Esophagus muscularis mucosa (tissue), 4 donors: ENCODE measurements at regions not wholly inside any gene's neighbourhood (a gene's known extent, or its start where the extent isn't known, plus 50 kb on each side); places are given as distances from the start of the nearest gene placed in this dataset.

ENCODE experiments used
- DNase-seq: peaks from one replicate; pipeline ENCODE4 v3.0.0-alpha.2; 2017; ENCODE audit errors: extremely low spot score
- H3K27ac ChIP-seq, 4 donors: fragments of 200-600 bp; sonication (generic); replicated peaks in 1 of 4; 1 replicate in 3 of 4; 2 replicates in 1 of 4; pipeline ENCODE4 v1.5.1; 2016 to 2019; ENCODE audit warnings: mild to moderate bottlenecking in 1 of 4
- H3K27me3 ChIP-seq, 4 donors: fragments of 200-600 bp; sonication (generic); one replicate each; pipeline versions ENCODE4 v1.5.1 to v1.6.0; 2016 to 2019
- H3K36me3 ChIP-seq, 4 donors: fragments of 200-600 bp; sonication (generic); one replicate each; pipeline ENCODE4 v1.5.1; 2016 to 2019
- H3K4me1 ChIP-seq, 4 donors: fragments of 200-600 bp; sonication (generic); one replicate each; pipeline ENCODE4 v1.5.1; 2016 to 2019
- H3K4me3 ChIP-seq, 4 donors: fragments of 200-600 bp; sonication (generic); 1 replicate in 2 of 4; 2 replicates in 2 of 4; pipeline ENCODE4 v1.5.1; 2016 to 2019; ENCODE audit warnings: mild to moderate bottlenecking in 4 of 4, moderate library complexity in 1 of 4
- H3K9me3 ChIP-seq, 4 donors: fragments of 200-600 bp; sonication (generic); 1 replicate in 3 of 4; 2 replicates in 1 of 4; pipeline ENCODE4 v1.5.1; 2016 to 2019
- EP300 ChIP-seq: sonication (generic); formaldehyde crosslinking; IDR thresholded peaks from one replicate; pipeline ENCODE4 v1.6.1; 2017; ENCODE audit warnings: antibody characterized with exemption
- POLR2A ChIP-seq: fragments of 450-650 bp; IDR thresholded peaks from one replicate; pipeline ENCODE4 v1.6.1; 2017; ENCODE audit warnings: antibody characterized with exemption, moderate library complexity, mild to moderate bottlenecking, low read depth
- POLR2AphosphoS5 ChIP-seq, 2 donors: sonication (generic); formaldehyde crosslinking; IDR thresholded peaks; one replicate each; pipeline ENCODE4 v1.6.1; 2017; ENCODE audit warnings: antibody characterized with exemption in 2 of 2
- WGBS: methylation state at CpG from one replicate; pipeline ENCODE4 v1.1.5; 2018; 5-methylcytosine and 5-hydroxymethylcytosine counted together
- intact Hi-C: fragments of 100-400 bp; cut with DNase I; formaldehyde crosslinking; loops from one replicate; pipeline ENCODE4 v1.15.1; 2023
- TF ChIP-seq, protein P1 (sequence below), 3 experiments: fragments of 200-600 bp in 2 of 3; fragments of 450-650 bp in 1 of 3; sonication (generic) in 2 of 3; IDR thresholded peaks; one replicate each; pipeline ENCODE4 v1.5.1; 2017 to 2019; ENCODE audit warnings: antibody characterized with exemption in 3 of 3, mild to moderate bottlenecking in 2 of 3, moderate library complexity in 1 of 3

DNA sequence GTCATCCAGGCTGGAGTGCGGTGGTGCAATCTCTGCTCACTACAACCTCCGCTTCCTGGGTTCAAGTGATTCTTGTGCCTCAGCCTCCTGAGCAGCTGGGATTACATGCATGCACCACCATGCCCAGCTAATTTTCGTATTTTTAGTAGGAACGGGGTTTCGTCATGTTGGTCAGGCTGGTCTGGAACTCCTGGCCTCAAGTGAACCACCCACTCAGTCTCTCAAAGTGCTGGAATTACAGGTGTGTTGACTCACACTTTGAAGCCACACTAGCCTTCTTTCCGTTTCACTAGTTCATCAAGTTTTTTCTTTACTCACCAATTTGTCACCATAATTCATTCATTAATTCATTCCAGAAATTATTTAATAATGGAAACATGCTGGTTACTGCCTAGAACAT is 298.4 kb upstream of the MTNR1B start:
- Histone ChIP-seq H3K36me3 (no peaks in the 10 kb centered on the region), H3K9me3 (no peaks in the 10 kb centered on the region), H3K27ac (no peak overlapping the region), H3K27me3 (no peaks in the 10 kb centered on the region), H3K4me3 (no peak overlapping the region), H3K4me1 (peaks cover 0 to 17% (median 7%) of the 10 kb centered on the region in 4 donors)
- intact Hi-C loops, result no loop called here
- no peak for TF ChIP-seq POLR2A
- TF ChIP-seq, protein P1, sequence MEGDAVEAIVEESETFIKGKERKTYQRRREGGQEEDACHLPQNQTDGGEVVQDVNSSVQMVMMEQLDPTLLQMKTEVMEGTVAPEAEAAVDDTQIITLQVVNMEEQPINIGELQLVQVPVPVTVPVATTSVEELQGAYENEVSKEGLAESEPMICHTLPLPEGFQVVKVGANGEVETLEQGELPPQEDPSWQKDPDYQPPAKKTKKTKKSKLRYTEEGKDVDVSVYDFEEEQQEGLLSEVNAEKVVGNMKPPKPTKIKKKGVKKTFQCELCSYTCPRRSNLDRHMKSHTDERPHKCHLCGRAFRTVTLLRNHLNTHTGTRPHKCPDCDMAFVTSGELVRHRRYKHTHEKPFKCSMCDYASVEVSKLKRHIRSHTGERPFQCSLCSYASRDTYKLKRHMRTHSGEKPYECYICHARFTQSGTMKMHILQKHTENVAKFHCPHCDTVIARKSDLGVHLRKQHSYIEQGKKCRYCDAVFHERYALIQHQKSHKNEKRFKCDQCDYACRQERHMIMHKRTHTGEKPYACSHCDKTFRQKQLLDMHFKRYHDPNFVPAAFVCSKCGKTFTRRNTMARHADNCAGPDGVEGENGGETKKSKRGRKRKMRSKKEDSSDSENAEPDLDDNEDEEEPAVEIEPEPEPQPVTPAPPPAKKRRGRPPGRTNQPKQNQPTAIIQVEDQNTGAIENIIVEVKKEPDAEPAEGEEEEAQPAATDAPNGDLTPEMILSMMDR (IDR thresholded peaks at IDR 0.05), result no peak
- TF ChIP-seq POLR2AphosphoS5 (IDR thresholded peaks at IDR 0.05), result no peak
- TF ChIP-seq EP300, result no peak
- DNase-seq, result peak; percentile 26
- 95% methylated on average over 6 of the region's 6 CpGs for WGBS

DNA sequence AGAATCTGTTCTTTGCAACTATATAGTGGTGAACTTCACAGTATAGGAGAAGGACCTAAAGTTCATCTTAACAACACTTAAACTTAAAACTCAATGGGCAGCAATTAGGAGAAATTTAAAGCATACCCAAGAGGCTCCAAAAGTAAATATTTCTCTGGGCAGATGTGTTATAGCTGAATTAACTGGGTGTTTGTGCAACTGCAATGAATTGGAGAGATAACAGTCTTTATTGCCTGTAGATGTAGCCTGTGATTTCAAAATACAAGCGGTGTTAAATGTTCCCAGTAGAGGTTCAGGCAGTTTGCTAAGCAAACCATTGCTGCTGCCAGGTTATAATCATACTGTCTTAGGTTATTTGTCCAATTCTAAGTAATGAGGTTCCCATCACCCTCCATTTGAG is 294.1 kb upstream of the MTNR1B start:
- intact Hi-C loops, result no loop called here
- WGBS, result 71% methylated on average over 1 of the region's 1 CpG
- no peaks in the 10 kb centered on the region for H3K36me3 ChIP-seq

DNA sequence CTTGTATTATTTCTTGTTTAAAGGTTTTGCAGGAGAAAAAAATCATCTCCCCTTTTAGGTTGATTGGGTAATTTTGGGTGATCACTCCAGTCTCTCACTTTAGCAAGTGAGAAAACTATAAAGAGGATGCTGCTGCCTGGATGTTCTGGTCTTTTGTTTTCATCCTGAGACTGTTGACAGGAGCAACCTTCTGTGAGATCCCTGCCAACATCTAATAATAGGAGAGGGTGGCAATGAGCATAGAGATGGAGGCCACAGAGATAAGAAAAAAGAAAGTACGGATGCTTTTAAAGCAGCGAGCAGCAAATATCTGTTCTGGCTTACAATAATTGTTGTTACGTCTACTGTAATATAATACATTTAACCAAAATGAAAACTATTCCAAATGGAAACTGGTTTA is 293.6 kb upstream of the MTNR1B start:
- Histone ChIP-seq H3K27ac (no peak overlapping the region), H3K4me1 (peaks cover 0 to 10% (median 3%) of the 10 kb centered on the region in 4 donors), H3K9me3 (no peaks in the 10 kb centered on the region), H3K36me3 (no peaks in the 10 kb centered on the region), H3K27me3 (no peaks in the 10 kb centered on the region), H3K4me3 (no peak overlapping the region)
- intact Hi-C loops, result no loop called here
- 63% methylated on average over 3 of the region's 3 CpGs for WGBS
- TF ChIP-seq POLR2AphosphoS5 (IDR thresholded peaks at IDR 0.05), result no peak
- TF ChIP-seq POLR2A, result no peak
- TF ChIP-seq EP300, result no peak
- TF ChIP-seq, protein P1 (IDR thresholded peaks at IDR 0.05), result no peak
- peak; percentile 24 for DNase-seq

More for the DNA sequence above, 294.1 kb upstream of the MTNR1B start:
- H3K4me1 ChIP-seq, result peaks cover 0 to 12% (median 3%) of the 10 kb centered on the region in 4 donors
- DNase-seq, result no peak
- no peak for TF ChIP-seq POLR2AphosphoS5 (IDR thresholded peaks at IDR 0.05)
- TF ChIP-seq POLR2A, result no peak
- TF ChIP-seq, protein P1 (IDR thresholded peaks at IDR 0.05), result no peak
- TF ChIP-seq EP300, result no peak
- no peaks in the 10 kb centered on the region for H3K27me3 ChIP-seq
- no peak overlapping the region for H3K27ac ChIP-seq
- H3K4me3 ChIP-seq, result no peak overlapping the region
- no peaks in the 10 kb centered on the region for H3K9me3 ChIP-seq

DNA sequence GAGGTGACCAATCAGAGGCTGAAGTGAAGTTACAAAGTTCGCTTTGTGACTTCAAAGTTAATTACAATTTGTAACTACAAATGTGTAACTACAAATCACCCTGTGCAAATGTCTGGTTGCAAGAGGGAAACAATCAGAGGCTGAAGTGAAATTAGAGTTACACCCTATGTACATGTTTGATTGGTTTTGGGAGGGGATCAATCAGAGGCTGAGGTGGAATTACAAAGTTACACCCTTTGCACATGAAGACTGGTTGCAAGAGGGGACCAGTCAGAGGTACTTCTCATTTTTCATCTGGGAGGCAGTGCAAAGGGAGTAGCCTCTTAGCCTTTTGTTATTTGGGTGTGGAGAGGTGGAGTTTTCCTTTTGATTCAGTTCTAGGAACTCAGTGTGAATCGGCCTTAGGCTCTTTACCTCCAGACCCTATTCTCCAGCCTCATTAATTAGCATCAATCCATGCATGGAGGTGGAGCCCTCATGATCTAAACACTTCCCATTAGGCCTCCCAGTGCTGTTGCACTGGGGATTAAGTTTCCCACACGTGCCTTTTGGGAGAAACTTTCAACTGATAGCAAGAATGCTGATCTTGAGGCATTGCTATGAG is 291.3 kb upstream of the MTNR1B start:
- TF ChIP-seq, protein P1 (IDR thresholded peaks at IDR 0.05), result no peak
- TF ChIP-seq POLR2A, result no peak
- no peak for TF ChIP-seq POLR2AphosphoS5 (IDR thresholded peaks at IDR 0.05)
- no peak for TF ChIP-seq EP300
- Histone ChIP-seq H3K4me3 (no peak overlapping the region), H3K4me1 (peaks cover 0 to 10% (median 3%) of the 10 kb centered on the region in 4 donors), H3K27me3 (no peaks in the 10 kb centered on the region), H3K27ac (no peak overlapping the region), H3K36me3 (no peaks in the 10 kb centered on the region), H3K9me3 (no peaks in the 10 kb centered on the region)
- intact Hi-C loops, result no loop called here
- peak; percentile 78 for DNase-seq
- 58% methylated on average over 3 of the region's 3 CpGs for whole genome bisulfite sequencing

DNA sequence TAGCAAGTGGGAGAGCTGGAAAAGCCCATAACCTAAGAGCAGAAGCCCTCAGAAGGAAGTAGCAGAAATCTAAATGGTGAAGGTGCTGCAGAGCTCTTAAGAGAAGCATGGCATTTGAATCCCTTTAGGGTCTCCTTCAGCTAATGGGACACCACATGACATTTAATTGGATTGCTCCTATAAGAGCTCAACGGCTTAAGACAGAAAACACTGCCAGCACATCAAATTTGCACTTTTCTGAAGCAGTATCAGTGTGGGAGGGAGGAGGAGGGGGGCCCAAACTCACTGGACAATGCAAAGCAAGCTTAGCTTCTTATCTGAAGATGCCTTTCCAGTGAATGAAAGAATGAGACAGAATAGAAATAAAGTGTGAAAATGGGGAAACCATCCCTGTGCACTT is 287.9 kb upstream of the MTNR1B start:
- Histone ChIP-seq H3K36me3 (no peaks in the 10 kb centered on the region), H3K27me3 (no peaks in the 10 kb centered on the region), H3K4me3 (no peak overlapping the region), H3K4me1 (no peaks in the 10 kb centered on the region), H3K9me3 (no peaks in the 10 kb centered on the region), H3K27ac (no peak overlapping the region)
- 100% methylated on average over 1 of the region's 1 CpG for WGBS
- TF ChIP-seq POLR2A (no peak), EP300 (no peak), POLR2AphosphoS5 (IDR thresholded peaks at IDR 0.05) (no peak)
- TF ChIP-seq, protein P1 (IDR thresholded peaks at IDR 0.05), result no peak
- DNase-seq, result peak; percentile 82
- intact Hi-C loops, result no loop called here
